ENCODE measurements at regions not wholly inside any gene's neighbourhood (a gene's known extent, or its start where the extent isn't known, plus 50 kb on each side); places are given as distances from the start of the nearest gene placed in this dataset.

DNA sequence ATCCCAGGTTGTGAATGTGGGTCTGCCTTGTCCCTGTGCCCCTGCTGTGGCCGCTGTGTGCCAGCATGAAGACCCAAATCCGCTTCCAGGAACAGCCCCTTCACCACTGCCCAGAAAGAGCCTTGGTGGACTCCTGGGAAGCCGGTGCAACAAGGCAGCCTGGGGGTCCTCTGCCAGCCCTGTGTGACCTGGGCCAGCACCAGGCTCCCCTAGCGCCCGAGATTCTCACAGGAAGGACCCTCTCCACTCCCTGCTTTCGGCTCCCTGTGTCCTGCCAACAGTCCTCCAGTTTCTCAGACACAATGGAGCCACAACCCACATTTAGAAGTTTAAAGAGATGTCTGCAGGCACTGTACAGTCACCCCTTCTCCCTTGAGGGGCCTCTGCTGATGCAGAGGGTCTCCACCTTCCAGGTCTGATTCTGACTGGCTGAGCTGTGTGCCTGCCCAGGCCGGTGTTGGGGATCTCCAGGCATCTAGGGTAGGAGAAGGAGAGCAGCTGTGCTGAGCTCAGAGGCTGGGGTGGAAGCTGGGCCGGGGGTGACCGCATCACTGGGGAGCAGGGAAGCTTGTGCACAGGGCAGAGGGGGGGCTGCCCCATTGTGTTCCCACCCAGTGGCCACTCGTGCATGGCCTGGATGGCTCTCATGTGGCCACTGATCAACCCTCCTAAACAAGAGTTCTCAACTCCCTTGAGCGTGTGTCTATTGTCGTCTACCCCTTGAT lies 174.0 kb downstream of the IRX2 start:
- DNase-seq (ENCODE audit: low spot score) = no peak
- H3K27ac ChIP-seq = no peak overlapping the region
- TF ChIP-seq, protein P1, sequence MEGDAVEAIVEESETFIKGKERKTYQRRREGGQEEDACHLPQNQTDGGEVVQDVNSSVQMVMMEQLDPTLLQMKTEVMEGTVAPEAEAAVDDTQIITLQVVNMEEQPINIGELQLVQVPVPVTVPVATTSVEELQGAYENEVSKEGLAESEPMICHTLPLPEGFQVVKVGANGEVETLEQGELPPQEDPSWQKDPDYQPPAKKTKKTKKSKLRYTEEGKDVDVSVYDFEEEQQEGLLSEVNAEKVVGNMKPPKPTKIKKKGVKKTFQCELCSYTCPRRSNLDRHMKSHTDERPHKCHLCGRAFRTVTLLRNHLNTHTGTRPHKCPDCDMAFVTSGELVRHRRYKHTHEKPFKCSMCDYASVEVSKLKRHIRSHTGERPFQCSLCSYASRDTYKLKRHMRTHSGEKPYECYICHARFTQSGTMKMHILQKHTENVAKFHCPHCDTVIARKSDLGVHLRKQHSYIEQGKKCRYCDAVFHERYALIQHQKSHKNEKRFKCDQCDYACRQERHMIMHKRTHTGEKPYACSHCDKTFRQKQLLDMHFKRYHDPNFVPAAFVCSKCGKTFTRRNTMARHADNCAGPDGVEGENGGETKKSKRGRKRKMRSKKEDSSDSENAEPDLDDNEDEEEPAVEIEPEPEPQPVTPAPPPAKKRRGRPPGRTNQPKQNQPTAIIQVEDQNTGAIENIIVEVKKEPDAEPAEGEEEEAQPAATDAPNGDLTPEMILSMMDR (IDR thresholded peaks at IDR 0.05) = no peak
- H3K4me3 ChIP-seq = no peak overlapping the region

DNA sequence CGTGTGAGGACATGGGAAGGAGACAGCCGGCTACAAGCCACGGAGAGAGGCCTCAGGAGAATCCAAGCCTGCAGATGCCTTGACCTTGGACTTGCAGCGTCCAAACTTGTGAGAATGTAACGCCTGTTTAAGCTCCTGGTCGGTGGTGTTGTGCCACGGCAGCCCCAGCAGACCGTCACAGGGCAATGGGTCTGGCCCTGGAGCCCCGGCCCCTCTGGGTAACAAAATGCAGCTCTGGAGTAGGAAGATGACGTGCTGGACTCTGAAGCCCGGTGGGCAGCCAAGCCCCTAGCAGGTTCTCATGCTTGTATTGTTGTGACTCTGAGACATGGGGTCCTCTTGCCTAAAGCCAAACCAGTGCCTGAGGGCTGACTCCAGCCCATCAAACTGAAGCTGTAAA lies 174.7 kb downstream of the IRX2 start:
- TF ChIP-seq, protein P1 (IDR thresholded peaks at IDR 0.05) = no peak
- H3K27ac ChIP-seq = no peak overlapping the region
- no peak for DNase-seq (ENCODE audit: low spot score)

DNA sequence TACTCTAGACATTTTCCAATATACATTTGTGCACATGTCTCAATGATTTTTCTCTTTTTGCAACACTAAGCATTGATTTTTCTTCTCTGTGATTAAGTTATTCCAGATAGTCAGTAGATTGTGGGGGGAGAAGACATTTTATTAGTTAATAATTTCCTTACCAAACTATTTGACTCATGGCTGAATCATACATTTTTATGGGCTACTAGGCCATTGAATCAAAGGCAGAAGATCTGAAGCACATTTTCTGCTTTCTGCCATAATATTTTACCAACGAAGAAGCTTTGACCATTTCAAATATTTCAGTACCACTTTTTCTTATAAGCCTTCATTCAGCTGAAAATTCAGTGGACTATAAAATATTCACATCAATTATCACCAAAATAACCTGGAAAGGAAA lies 175.6 kb downstream of the IRX2 start:
- H3K27ac ChIP-seq = no peak overlapping the region
- TF ChIP-seq, protein P1 (IDR thresholded peaks at IDR 0.05) = no peak
- no peak for DNase-seq (ENCODE audit: low spot score)
- H3K4me3 ChIP-seq = no peak overlapping the region

More for the DNA sequence above, 174.7 kb downstream of the IRX2 start:
- H3K4me3 ChIP-seq = no peak overlapping the region

DNA sequence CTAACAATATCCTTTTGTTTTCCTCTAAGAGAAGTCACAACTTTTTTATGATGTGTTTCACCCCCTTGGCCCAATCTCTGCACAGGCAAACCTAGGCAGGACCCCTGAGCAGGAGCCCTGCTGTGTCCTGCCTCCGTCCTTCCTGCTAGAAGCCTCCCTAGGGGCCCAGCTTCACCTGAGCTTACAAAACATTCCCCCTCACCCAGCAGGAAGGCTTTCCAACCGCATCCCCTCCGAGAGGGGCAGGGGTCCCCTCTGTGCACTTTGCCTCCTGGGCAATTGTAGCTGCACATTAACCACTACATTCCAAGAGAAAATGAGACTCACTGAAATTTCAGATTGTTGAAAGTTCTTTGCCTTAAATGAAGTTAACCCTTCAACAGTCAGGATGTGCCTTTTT lies 176.2 kb downstream of the IRX2 start:
- H3K27ac ChIP-seq = no peak overlapping the region
- no peak overlapping the region for H3K4me3 ChIP-seq
- TF ChIP-seq, protein P1 (IDR thresholded peaks at IDR 0.05) = no peak
- DNase-seq (ENCODE audit: low spot score) = no peak

DNA sequence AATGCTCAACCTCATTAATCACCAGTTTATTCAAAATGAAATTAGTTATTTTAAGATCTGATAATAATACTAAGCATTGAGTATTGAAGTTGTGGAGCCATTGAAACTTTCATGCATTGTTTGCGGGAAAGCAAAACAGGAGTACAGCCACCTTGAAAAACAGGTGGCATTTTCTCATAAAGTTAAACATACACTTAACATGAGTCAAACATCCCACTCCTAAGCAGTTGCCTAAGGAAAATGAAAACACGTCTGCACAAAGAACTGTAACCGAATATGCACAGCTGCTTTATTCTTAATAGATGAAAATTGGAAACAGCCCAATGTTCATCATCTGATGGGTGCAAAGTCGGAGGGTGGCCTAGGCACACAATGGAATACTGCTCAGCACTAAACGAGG lies 177.3 kb downstream of the IRX2 start:
- no peak overlapping the region for H3K4me3 ChIP-seq
- TF ChIP-seq, protein P1 (IDR thresholded peaks at IDR 0.05) = no peak
- DNase-seq (ENCODE audit: low spot score) = no peak

DNA sequence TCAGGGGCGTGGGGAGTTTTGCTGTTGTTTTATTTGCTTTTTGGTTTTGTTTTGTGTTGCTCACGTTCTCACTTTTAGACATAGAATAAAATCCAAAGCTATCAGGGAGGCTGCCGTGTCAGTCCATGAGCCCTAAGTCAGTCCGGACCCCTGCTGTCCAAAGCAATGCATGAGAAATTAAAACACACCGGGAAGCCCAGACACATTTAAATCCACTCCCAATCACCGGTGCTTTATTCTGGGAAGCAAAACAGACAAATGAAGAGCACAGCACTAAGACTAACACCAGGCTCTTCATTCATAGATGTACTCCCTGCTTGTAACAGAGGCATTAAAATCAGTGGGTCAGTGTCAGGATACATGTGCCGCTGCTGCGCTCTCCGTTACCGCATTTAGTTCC lies 180.9 kb downstream of the IRX2 start:
- H3K4me3 ChIP-seq = no peak overlapping the region
- no peak for DNase-seq (ENCODE audit: low spot score)
- no peak overlapping the region for H3K27ac ChIP-seq
- TF ChIP-seq, protein P1 (IDR thresholded peaks at IDR 0.05) = no peak

More for the DNA sequence above, 177.3 kb downstream of the IRX2 start:
- H3K27ac ChIP-seq = no peak overlapping the region
